Type B pancreatic cell (in vitro differentiated cells): ENCODE measurements at regions not wholly inside any gene's neighbourhood (a gene's known extent, or its start where the extent isn't known, plus 50 kb on each side); places are given as distances from the start of the nearest gene placed in this dataset.

Experiments
- DNase-seq: peaks from one replicate; pipeline ENCODE4 v3.0.0; 2021; ENCODE audit warnings: mixed read lengths; ENCODE audit not compliant: unreplicated experiment; ENCODE audit errors: extremely low spot score
- H3K27ac Mint-ChIP-seq: 2 replicates; pipeline ENCODE4 v1.8.0; 2021; ENCODE audit warnings: mild to moderate bottlenecking, mixed read lengths
- H3K27me3 Mint-ChIP-seq: 2 replicates; pipeline ENCODE4 v1.8.0; 2021; ENCODE audit warnings: mixed read lengths
- H3K36me3 Mint-ChIP-seq: 2 replicates; pipeline ENCODE4 v1.8.0; 2021; ENCODE audit warnings: mixed read lengths
- H3K4me1 Mint-ChIP-seq: one replicate; pipeline ENCODE4 v1.8.0; 2021; ENCODE audit warnings: mixed read lengths; ENCODE audit not compliant: unreplicated experiment
- H3K4me3 Mint-ChIP-seq: 2 replicates; pipeline ENCODE4 v1.8.0; 2021; ENCODE audit warnings: mild to moderate bottlenecking, mixed read lengths
- H3K9me3 Mint-ChIP-seq: 2 replicates; pipeline ENCODE4 v1.8.0; 2021; ENCODE audit warnings: mixed read lengths
- TF ChIP-seq, protein P1 (sequence below): fragments of 200-600 bp; sonication (generic); conservative IDR thresholded peaks from 2 replicates; pipeline ENCODE4 v1.5.0; 2021; ENCODE audit warnings: antibody characterized with exemption, mild to moderate bottlenecking

DNA sequence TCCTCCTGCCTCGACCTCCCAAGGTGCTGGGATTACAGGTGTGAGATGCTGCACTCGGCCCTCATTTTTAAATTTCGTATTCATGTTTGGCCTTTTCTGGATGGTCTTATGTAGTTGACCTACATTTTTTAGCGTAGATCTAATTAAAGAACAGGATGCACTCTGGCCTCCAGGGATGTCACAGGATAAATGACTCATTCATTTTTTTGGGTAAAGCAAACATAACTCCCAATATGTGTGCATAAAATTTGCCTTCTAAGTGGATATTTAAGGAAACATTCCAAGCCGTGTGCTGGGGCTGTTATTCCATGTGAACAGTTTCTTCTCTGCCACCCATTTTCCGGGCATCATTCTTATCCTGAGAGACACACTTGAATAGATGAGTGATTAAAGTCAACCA is 501.6 kb downstream of the IRX1 start:
- peaks cover 21% of the 10 kb centered on the region for H3K27me3 Mint-ChIP-seq
- no peak overlapping the region for H3K27ac Mint-ChIP-seq
- no peak for DNase-seq
- H3K4me3 Mint-ChIP-seq = no peak overlapping the region
- peaks cover 5% of the 10 kb centered on the region for H3K9me3 Mint-ChIP-seq
- peaks cover 12% of the 10 kb centered on the region for H3K4me1 Mint-ChIP-seq
- TF ChIP-seq, protein P1, sequence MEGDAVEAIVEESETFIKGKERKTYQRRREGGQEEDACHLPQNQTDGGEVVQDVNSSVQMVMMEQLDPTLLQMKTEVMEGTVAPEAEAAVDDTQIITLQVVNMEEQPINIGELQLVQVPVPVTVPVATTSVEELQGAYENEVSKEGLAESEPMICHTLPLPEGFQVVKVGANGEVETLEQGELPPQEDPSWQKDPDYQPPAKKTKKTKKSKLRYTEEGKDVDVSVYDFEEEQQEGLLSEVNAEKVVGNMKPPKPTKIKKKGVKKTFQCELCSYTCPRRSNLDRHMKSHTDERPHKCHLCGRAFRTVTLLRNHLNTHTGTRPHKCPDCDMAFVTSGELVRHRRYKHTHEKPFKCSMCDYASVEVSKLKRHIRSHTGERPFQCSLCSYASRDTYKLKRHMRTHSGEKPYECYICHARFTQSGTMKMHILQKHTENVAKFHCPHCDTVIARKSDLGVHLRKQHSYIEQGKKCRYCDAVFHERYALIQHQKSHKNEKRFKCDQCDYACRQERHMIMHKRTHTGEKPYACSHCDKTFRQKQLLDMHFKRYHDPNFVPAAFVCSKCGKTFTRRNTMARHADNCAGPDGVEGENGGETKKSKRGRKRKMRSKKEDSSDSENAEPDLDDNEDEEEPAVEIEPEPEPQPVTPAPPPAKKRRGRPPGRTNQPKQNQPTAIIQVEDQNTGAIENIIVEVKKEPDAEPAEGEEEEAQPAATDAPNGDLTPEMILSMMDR = no peak
- no peaks in the 10 kb centered on the region for H3K36me3 Mint-ChIP-seq

DNA sequence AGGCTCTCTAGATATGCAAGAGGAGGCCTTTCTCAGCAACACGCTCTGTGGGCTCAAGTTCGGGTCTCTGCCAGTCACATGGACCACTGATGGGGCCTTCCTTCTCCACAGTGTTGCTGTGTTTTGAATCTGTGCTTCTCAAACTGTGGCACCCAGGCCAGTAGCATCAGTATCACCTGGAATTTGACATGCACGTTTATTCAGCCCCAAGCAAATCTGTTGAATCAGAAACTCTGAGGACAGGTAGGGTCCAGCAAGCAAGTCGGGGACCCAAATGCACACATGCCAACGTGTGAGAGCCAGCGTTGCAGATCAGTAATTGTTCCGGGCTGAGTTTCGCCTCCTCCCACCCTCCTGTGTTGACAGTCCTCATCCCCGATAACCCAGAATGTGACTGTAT is 502.6 kb downstream of the IRX1 start:
- TF ChIP-seq, protein P1 = no peak
- no peak for DNase-seq
- Mint-ChIP-seq H3K27ac (no peak overlapping the region), H3K27me3 (peaks cover 20% of the 10 kb centered on the region), H3K4me3 (no peak overlapping the region), H3K9me3 (peaks cover 3% of the 10 kb centered on the region), H3K4me1 (peaks cover 12% of the 10 kb centered on the region), H3K36me3 (no peaks in the 10 kb centered on the region)

DNA sequence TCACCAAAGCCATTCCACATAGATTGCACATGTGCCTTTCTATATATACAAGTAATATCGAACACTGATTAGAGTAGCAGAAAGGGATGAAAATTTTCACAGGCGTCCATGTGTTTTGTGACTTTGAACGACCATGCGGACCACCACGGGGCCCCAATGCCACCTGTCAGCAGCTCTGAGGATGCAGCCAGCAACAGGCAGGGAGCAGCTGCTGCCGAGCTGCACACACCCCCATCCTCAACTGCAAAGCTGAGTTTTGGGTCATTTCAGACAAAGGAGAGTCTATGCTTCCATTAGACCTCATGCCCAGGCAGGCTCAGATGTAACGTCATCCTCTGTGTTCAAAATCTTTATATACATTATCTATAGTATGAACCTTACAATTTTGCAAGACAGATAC is 503.8 kb downstream of the IRX1 start:
- Mint-ChIP-seq H3K9me3 (no peaks in the 10 kb centered on the region), H3K4me3 (no peak overlapping the region), H3K27ac (no peak overlapping the region), H3K4me1 (peaks cover 12% of the 10 kb centered on the region), H3K27me3 (peaks cover 19% of the 10 kb centered on the region), H3K36me3 (no peaks in the 10 kb centered on the region)
- no peak for DNase-seq
- TF ChIP-seq, protein P1 = no peak

DNA sequence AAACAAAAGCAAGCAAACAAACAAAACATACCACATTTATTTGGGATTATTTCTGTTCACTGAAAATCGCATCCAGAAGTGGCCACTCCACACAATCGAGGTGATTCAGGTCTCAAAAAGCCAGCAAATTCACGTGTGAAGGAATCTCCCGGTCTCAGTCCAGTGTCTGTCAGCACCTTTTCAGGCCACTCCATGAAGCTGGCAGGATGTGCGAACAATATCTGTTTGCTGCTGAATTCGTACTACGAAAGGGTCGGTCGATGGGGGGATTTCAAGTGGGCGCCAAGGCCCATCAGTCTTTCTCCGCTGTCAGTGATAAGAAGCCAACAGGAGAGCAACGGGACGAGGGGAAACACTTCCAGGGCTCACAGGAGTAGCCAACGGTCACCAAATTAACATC is 505.1 kb downstream of the IRX1 start:
- TF ChIP-seq, protein P1 = no peak
- Mint-ChIP-seq H3K27me3 (peaks cover 27% of the 10 kb centered on the region), H3K9me3 (no peaks in the 10 kb centered on the region), H3K4me1 (peaks cover 12% of the 10 kb centered on the region), H3K36me3 (no peaks in the 10 kb centered on the region), H3K4me3 (no peak overlapping the region), H3K27ac (no peak overlapping the region)
- no peak for DNase-seq

DNA sequence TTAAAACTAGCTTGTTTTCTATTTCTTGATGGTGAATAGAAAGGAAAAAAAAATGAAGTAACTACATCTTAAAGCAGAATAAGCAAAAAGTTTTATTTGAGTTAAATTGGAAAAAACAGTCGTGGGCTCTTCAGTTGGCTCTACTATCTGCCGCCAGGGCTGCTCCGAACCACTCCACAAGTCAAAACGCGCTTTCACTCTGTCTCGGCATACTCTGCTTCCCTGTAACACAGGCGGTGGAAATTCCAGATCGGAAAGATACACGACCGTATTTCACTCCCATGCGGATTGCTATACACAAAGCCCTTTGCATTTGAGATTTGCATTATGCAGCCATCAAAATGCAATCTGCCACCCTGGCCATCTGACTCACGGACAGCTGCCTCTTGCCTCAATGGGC is 505.6 kb downstream of the IRX1 start:
- DNase-seq = no peak
- TF ChIP-seq, protein P1 = no peak
- peaks cover 22% of the 10 kb centered on the region for H3K27me3 Mint-ChIP-seq
- no peak overlapping the region for H3K27ac Mint-ChIP-seq
- no peak overlapping the region for H3K4me3 Mint-ChIP-seq
- no peaks in the 10 kb centered on the region for H3K36me3 Mint-ChIP-seq
- no peaks in the 10 kb centered on the region for H3K9me3 Mint-ChIP-seq
- peaks cover 12% of the 10 kb centered on the region for H3K4me1 Mint-ChIP-seq
